ENCODE measurements at regions not wholly inside any gene's neighbourhood (a gene's known extent, or its start where the extent isn't known, plus 50 kb on each side); places are given as distances from the start of the nearest gene placed in this dataset.
"Not testable (repeated sequence)": the region's sequence is repeated elsewhere in the genome, so short reads cannot be mapped to it uniquely, and the experiment has no call there.

DNA sequence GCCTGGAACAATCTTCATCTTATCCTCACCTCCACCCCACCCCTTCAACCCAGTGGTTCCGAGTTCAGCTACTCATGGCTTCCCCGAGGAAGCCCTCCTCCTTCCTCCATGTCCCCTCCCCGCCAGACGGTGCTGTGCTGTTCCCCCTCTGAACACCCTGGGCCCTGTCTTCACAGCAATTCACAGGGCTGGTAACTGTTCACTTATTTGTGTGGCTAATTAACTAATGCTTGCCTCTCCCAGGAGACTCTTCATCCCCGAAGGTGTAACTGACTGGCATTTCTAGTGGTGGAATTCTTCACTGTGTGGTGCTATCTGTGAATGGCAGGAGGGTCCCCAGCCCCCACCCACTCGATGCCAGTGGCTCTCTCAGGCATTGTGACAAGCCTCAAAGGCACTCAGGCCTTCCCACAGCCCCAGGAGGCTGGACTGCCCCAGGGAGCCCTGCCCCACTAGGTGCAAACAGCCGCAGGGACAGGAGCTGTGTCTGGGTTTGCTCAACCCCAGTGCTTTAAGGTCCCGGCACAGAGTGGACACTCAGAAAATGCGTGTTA lies 133.7 kb upstream of the ID2 start:
- DNase-seq: no peak

DNA sequence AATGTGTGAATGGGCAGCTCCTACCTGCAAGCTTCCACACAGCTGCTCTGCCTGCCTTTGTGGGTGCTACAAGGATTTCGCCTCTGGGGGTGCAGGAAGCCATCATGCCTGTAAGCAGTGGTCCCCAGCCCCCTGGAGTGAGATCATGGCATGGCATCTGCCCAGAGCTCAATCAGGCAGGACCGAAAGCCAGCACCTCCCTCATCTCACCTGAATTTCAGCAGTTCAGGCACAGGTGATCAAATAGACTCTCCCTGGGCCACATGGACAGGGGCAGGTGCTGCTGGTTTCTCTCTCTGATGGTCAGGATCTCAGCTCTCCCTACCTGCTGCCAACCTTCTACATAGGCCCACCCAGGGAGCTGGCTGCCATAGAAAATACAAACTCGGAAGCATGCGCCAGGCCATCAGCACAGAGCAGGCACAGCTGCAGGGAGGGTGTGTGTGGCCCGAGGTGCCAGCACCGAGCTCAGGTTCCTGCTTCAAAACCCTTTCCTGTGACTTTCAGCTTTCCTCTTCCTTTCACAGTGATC lies 133.2 kb upstream of the ID2 start:
- DNase-seq: no peak

DNA sequence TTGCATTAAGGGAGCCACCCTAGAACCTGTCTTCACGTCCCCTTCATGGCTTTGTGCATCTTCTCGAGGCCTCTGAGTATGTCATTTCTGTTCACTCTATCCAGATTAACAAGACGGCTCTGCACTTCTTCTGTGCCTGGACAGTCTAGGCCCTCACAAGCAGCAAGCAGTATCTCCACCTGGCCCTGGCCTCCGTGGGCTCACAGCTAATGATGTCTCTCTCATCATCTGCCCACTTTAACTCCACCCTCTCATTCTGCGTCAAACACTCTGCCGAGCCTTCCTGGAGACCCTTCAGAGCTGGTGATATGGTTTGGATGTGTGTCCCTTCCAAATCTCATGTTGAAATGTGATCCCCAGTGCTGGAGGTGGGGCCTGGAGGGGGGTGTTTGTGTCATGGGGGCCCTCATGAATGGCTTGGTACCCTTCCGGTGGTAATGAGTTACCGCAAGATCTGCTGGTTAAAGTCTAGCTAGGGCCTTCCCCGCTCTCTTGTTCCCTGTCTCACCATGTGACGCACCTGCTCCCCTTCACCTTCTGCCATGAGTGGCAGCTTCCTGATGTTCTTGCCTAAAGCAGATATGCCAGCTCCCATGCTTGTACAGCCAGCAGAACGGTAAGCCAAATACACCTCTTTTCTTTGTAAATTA lies 132.5 kb upstream of the ID2 start:
- no peak for DNase-seq

DNA sequence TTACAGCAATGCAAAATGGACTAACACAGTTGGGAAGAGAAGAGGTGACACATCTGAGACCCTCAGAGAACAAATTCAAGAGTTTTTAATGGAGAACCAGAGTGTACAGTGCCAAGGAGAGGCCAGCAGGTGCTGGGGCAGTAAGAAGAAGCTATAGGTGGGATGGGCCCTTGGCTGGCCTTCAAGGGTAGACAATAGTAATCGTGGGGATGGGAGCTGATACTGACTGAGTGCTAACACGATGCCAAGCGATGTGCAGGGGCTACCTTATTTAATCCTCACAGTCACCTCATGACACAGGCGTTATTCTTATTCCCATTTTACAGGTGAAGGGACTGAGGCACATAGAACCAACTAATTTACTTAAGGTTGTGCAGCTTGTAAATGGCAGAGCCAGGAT lies 131.9 kb upstream of the ID2 start:
- DNase-seq: no peak

DNA sequence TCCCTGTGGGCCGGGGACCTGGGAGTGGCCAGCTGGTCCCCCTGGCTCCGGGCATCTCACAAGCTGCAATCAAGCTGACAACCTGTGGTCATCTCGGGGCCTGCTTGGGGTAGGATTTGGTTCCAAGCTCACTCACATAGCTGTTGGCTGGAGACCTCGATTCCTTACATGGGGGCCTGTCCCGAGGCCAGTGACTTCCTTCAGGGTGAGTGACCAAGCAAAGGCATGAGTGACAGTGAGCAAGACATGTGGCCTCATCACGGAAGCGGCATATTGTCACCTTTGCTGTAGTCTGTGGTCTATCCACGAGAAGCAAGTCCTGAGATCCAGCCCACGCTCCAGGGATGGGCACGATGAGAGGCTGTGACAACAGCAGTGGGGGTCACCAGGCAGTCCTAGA lies 131.4 kb upstream of the ID2 start:
- no peak for DNase-seq

DNA sequence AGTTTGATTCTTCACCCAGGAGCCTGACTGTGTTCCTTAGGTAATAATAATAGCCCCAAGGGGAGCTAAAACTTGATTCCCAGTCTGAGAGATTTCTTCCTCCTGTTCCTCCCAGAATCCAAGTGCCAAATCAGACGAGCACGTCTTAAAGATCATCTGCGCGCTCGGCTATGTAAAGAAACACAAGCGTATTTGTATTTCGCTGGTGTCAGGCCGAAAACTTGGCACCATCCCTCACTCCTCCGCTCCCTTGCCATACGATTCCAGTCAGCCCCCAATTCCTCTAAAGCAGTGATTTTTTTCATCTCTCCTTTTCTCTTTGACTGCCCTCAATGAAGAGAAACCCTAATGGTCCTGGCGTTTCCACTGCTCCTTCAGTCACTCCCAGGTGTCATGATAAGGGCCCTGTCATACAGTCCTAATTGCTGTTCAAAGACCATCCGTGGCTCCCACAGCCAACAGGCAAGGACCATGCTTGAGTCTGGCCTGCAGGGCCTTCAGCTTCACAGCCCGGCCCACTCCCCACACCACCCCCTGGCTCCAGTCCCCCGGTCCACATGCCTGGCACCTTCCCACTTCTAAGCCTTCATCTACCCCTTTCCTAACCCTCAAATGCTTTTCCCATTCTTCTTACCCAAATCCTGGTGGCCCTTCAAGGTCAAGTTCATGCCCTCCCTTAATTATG lies 130.8 kb upstream of the ID2 start:
- DNase-seq: no peak

DNA sequence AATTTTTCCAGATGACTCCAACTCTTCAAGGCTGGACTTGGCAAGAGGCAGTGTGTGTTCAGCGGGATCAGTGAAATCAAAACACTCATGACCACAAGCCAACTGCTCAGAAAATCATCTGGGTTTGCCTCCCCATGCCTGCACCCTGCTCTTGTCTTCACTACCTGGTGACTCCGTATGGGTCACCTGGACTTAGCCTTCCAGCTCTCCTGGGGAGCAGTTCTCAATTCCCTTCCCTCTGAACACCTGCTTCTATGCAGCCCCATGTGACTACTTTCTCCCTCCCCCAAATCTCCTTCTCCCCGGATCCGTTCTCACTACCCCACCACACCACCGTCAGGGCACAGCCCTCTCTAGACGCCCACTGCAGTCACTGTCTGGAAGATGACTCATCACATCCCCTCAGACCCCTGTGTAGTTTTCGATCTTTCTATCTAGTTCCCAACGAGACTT lies 130.2 kb upstream of the ID2 start:
- DNase-seq: no peak

DNA sequence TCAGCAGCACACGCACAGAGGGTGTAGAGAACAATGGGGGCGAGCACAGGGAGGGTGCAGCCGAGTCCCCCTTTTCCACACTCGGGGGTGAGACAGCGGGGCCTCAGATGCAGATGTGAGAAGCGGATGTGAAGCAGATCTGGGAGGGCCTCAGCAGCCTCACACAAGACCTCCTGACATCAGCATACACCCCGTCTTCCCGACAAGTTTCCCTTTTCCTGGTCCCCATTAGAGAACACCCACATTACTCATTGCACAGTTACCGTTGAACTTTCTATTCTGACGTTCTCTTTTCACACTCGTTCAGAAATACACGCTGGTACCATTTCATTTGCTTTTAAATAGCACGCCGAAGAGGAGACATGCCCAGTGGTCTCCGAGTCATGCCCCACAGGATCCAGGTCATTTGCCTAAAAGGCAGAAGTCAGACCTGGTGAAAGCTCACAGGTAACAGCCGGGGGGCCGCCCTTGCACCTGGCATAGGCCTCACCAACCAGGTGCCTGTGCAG lies 129.5 kb upstream of the ID2 start:
- no peak for DNase-seq

DNA sequence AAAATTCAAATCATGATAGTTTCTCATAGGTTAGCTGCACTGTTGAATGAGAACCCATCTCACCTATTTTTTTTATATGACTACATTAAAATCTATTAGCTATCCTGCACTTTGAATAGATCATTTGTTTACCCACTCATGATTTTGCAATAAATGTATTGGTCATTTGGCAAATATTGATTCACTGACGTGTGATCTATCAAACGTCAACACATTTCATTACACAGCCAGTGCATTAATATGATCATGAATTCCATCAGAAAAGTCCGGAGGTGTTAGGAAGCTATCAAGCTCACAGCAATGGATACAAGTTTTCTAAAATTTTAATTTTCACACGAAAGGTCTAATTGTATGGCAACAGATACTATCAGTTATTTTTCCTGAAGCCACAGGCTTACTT lies 128.2 kb upstream of the ID2 start:
- no peak for DNase-seq

DNA sequence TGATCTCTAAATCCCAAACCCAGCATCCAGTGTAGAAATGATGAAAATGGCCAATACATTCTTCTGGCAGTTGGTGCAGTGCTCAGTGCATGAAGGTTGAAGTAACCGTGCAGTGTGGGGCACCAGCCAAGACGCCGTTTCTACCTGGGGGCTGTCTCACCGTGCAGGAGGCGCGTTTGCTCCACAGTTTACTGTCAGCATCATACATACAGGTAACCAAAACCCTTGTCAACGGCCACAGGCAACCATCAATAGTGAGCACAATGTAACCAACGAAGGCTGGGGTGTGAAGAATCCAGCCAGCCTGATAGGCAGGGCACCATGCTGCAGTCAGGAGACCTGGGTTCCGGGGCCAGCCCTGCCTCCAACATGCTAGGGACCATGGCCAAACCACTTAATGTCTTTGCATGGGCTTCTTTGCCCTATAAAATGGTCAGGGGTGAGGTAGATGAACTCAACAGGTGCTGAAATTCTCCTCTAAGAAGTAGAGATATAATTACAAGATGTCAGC lies 127.5 kb upstream of the ID2 start:
- no peak for DNase-seq

DNA sequence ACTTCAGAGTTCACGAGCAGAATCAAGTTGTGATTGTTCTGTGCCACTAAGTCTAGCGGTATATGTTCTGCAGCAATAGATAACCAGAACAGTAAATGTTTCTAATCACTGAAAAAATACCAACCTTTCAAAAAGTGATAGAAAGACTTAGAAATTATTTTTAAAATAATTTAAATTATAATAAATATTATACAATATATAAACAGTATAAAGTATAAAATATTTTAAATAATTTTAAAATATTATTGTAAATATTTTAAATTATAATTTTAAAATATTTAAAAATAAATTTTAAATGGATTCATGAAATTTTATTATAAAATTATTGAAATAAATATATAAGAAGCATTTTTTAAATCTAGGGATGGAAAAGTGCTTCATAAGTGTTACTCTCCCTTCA lies 126.3 kb upstream of the ID2 start:
- no peak for DNase-seq

DNA sequence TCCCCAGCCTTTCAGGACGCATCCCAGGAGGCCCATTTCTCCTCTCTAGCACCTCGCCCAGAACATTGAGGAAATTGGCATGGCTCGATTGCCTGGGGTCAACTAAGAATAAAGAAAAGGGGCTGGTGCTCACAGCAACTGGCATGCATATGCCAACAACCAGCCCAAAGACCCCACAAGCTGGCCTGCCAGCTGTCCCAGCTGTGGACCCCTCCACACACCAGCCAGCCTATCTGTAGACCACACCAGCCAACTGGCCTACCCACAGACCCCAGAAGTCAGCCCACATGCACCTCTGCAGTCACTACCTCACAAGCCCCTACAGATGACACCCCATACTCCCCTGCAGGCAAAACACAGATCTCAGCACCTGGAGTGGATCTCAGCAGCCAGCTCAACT lies 123.8 kb upstream of the ID2 start:
- no peak for DNase-seq

DNA sequence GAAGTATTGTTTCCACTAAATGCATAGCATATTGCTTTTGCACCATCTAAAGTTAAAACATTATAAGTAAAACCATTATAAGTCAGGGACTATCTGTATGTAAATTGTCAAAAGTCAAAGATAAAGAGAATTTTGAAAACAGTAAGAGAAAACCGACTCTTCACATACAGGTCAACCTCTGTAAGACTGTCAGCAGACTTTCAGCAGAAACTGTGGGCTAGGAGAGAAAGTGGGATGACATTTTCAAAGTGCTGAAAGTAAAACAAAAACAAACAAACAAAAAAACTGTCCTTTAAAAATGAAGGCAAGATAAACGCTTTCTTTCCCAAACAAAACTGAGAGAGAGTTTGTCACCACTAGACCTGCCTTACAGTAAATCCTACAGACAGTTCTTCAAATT lies 122.9 kb upstream of the ID2 start:
- DNase-seq: no peak

DNA sequence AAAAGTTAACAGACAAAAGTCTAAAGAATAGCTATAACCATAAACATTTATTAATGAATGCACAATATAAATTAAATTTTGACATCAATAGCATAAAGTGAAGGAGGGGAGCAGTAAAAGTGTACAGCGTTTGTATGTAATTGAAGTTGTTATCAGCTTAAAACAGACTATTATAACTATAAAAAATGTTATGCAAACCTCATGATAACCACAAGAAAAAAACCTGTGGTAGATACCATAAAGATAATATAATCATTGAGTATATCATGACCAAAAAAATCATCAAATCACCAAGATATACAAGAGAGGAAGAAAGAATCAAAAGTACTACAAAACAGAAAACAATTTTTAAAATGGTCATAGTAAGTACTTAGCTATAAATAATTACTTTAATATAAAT lies 122.1 kb upstream of the ID2 start:
- DNase-seq: no peak

DNA sequence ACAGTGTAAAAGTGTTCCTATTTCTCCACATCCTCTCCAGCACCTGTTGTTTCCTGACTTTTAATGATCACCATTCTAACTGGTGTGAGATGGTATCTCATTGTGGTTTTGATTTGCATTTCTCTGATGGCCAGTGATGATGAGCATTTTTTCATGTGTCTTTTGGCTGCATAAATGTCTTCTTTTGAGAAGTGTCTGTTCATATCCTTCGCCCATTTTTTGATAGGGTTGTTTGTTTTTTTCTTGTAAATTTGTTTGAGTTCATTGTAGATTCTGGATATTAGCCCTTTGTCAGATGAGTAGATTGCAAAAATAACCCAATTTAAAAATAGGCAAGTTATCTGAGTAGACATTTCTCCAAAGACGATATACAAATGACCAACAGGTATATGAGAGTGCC lies 120.2 kb upstream of the ID2 start:
- not testable (repeated sequence) for DNase-seq

DNA sequence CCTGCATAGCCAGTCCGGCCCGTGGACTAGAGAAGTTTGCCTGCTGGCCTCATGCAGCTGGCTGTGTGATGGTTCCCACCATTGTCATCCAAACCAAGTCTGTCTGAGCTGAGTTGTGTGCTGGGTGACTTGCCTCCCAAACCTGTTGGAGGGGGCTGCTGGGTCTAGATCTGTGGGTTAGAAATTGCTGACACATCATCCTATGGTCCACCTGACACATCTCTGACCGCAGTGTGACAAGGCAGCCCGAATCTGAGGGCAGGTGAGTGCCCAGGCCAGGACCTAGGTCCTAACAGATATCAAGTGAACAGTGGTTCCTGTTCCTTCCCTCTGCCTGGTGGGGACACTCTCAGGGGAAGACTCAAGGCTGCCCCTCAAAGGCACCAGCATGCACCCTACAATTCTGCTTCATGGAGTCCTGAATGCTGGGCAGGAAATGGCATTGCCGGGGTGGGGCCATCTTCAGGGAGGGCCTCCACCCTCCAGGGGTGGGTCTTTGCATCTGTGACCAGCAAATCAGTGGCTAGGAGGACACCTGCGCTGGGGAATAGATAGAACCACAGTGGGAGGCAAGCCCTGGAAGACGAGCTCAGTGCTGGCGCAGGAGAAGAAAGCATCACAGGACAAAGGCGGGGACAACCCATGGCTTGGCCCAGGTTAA lies 117.9 kb upstream of the ID2 start:
- no peak for DNase-seq

DNA sequence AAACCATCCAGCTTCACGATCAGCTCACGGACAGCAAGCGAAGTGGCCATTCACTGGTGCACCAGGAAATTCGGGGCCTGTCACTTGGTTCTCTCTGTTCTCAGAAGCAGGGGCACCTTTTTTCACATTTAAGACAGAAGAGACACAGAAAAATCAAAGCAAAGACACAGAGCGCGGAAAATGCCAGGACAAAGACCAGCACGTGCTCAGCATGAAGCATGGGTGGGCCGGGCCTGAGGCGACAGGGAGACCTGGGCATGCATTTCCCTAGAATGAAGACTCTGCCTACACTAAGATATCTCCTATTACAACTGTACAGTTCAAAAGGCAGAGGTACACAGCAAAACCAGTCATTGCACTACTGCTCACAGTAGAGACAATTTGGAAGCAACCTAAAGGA lies 117.4 kb upstream of the ID2 start:
- no peak for DNase-seq

DNA sequence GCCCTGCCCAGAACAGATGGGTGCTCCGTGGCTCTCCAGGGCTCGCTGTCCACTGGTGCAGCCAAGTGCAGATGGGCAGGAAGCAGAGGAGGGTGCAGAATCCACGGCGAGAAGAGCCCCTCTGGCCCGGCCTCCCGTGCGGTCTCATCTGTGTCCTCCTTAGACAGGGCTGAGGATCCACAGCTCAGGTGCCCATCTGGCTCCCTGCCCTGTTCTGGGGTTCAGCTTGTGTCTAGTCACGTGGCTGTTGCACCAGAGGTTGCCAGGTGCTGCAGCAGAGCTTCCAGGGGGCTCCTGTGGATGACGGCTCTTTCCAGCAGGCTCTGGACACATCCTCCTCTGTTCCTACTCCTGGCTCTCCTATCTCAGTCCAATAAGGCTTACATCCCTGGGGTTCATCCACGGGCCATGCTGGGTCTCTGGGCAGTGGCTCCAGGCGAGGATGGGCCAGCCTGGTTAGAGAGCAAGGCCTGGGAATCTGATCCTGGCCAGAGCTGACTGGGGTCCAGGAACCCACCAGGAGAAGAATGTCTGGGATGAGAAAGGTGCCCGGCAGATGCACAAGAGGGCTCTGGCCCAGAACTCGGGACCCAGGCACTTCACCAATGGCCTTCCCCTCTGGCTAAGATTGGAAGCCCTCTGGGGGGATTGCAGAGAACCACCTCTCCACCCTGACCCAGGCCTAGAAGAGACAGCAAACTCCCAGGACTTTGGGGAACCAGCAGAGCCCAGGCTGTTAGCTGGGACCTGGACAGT lies 116.3 kb upstream of the ID2 start:
- DNase-seq: no peak

DNA sequence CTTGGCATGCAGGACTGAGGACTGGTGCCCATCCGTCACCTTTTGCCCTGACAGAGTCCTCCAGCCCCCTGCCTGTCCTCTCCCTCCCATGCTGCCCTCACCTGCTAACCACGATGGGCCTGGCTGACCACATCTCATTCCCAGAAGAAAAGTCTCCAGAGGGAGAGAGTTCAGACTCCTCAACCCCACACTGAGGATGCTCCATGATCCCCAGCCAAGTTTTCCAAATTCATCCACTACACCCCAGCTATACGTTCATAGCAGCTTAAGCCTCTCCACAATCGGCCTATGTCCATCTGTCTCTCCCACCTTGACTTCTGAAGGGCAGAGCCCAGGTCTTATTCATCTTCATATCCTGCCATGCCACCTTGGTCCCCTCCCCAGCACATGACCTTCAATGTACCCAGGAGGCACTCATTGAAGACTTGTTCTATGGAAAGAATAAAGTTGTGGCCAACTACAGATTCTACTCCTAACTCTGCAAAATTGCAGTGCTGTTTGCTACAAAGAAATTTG lies 115.6 kb upstream of the ID2 start:
- DNase-seq: no peak

DNA sequence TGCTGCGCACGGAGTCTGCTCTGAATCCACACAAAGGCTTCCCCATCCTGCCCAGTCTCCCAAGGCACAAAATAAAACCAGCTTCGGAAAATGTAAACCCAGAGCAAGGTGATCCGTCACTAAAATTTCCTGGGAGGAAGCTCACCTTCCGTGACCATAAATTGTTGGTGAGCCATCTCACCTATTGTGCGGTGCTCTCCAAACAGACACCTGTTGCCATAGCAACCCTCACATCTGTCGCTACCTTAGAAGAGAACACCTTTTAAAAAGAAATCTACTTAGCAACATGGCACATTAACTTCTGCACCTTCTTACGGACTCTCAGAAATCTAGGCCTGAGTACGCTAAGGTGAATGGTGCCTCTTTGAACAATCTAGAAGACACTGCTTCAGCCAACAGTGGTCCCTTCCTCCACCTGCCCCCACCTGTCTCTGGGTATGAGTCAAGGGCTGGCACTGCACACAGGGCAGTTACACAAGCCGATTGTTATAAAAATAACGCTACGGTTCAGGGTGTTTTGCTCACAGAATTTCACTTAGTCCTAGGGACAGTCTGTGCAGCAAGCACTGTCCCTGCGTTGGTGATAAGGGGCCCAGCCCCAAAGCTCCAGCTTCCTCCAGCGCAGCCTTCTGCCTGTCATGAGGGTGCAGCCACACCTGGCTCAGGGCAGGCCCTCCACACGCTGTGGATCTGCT lies 114.9 kb upstream of the ID2 start:
- DNase-seq: no peak

Measured in right lung (tissue), 2 donors.